HG03108 (cell line): ENCODE measurements at regions not wholly inside any gene's neighbourhood (a gene's known extent, or its start where the extent isn't known, plus 50 kb on each side); places are given as distances from the start of the nearest gene placed in this dataset.
"Not testable (repeated sequence)": the region's sequence is repeated elsewhere in the genome, so short reads cannot be mapped to it uniquely, and the experiment has no call there.

Source experiments
- ATAC-seq: cut with Tn5 transposase; IDR thresholded peaks from one replicate; pipeline ENCODE4 v1.9.1; 2021; ENCODE audit warnings: moderate library complexity; ENCODE audit not compliant: unreplicated experiment

- no peak for ATAC-seq
Measured at GRCh38 chr7:92976931-92977330, 140.6 kb upstream of the CDK6 start.

DNA sequence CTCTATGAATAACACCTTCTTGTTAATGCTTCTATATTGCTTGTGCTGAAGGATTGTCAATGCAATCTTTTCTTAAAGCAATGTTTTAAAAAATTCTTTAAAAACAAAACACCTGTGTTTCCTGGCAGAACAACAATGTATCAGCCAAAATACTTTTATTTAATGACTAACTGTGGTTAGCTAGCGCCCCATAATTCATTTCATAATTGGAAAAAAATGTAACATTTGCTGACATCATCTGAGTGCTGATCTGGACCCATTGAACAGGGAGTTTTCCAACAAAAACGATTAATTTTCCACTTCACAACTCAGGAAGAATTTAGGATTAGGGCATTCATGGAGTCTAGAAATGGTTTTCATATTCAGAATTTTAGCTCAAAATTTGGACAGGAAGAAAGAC is 137.6 kb upstream of the CDK6 start:
- no peak for ATAC-seq

DNA sequence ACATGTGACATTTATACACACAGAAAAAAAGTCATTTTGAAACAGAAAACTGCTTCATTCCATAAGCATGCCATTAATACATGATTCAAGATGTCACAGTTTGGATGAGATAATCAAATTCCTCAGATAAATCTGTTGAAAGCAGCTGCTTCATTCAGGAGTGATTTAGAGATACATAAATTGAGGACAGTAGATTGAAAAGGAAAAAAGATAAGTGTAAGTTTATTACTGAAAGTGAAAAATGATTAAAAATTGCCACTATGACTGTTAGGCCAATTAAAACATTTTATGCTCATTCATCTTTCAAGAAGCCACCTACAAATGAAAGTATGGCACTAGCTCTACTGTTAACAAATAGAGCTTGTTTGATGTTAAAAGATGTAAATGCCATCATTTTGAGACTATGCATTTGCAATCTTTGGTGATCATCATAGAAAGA is 136.9 kb upstream of the CDK6 start:
- no peak for ATAC-seq

DNA sequence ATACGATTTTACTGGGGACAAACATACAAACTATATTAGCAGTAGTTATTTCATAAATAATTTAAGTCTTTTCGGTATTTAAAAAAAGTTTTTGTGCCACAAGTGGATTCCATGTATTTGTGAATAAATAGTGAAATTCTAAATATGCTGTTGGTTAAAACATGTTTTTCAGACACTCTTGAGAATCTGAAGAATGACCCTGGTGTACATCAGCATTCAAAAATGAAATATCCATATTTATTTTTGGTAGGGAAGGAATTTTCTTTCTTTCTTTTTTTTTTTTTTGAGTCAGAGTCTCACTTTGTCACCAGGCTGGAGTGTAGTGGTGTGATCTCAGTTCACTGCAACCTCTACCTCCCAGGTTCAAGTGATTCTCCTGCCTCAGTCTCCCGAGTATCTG is 136.1 kb upstream of the CDK6 start:
- no peak for ATAC-seq

DNA sequence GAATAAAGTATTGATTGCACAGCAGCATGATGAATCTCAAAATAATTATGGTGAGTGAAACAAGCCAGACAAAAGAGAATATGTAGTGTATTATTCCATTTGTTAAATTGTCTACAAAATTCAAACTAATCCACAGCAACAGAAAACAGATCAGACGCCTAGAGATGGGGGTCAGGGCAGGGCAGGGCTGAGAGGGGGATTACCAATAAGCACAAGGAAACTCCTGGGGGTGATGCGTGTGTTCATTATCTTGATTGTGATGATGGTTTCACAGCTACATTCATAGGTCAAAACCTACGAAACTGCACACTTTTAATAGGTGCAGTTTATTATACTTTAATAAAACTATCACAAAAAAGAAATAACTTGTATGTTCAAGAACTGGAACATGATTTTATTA is 132.7 kb upstream of the CDK6 start:
- ATAC-seq: no peak

DNA sequence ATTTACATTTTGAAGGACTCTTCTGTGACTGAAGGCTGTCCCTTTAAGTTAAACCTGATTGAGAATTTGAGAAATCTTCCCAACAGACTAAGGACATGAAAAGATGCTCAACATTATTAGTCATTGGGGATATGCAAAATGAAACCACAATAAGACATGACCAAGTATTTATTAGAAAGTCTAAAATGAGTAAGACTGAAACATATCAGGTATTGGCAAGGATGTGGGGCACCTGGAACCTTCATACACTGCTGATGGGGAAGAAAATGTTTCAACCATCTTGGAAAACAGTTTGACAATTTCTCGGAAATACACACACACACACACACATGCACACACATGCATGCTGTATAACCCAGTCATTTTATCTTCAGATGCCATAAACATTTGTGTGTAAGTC is 132.1 kb upstream of the CDK6 start:
- peak; percentile 47 for ATAC-seq

DNA sequence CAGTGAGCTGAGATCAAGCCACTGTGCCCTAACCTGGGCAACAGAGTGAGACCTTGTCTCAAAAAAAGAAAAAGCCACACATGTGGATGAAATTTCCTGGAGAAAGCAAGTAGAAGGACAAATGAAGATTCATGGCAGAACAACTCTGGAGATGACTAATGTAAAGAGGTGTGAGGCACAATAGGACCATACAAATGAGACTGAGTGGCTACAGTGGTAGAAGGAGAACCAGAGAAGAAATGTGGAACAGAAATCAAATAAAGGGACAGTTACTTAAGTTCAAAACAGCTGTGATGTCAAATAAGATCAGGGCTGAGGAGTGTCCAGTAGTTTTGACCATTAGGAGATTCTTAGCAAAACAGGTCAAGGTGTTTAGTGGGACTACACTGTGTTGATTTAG is 130.9 kb upstream of the CDK6 start:
- ATAC-seq: no peak

- no peak for ATAC-seq
Measured at GRCh38 chr7:92964141-92964540, 127.8 kb upstream of the CDK6 start.

- ATAC-seq: no peak
Measured at GRCh38 chr7:92963566-92963965, 127.2 kb upstream of the CDK6 start.

- ATAC-seq: no peak
Measured at GRCh38 chr7:92961961-92962360, 125.6 kb upstream of the CDK6 start.

GRCh38 chr7:92956575-92956974 is 120.2 kb upstream of the CDK6 start:
- ATAC-seq: no peak

DNA sequence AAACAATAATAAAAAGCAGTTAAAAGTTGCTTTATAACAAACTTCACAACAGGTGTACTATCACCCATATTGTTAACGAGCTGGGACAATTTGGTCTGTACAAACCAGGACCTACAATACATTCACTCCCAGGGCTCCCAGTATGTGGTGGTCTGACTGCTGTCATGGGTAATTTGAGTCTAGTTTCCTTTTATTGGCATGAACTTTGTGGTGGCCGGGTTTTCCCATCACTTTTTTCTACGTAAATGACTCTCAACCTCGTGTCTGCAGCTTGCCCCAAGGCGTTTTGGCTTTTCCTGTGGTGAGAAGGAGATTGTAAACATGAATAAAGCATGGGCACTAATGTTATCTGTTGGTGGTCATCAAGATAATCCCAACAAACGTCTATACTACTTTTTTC is 118.7 kb upstream of the CDK6 start:
- no peak for ATAC-seq

- ATAC-seq: no peak
Measured at GRCh38 chr7:92953657-92954056, 117.3 kb upstream of the CDK6 start.

DNA sequence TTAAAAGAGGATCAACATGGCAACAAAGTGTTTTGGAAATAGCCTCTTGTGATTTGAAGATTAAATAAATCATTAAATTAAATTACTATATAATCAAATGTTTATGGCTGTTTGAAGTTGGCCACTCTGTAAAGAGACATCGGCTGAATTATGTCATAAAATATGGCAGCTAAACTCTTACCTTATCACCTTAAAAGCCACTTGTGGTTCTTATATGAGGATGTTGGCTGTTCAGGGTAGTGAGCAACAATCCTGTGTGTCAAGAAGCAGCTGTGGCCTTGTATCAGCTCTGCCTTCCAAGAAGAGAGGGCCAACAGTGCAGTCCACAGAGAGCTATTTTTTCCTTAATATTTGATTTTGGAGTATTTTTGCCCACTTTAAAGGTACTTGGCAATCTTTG is 113.4 kb upstream of the CDK6 start:
- no peak for ATAC-seq

DNA sequence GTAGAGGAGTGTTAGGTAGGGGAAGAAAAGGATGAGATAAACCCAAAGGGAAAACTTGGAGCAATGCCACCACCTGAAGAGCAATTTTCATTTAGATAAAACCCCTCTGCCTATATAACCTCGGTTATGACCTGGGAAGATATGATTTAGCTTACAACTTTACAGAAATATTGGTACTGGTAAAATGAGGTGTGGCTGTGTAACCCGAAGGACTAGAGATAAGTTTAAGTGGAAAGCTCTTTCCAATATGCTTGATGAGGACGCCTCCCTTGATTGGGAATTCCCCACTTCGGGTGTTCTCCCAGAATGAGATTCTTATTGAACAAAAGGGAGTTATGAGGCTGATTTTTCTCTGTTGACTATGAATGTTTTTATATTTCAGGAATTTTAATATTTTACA is 109.5 kb upstream of the CDK6 start:
- no peak for ATAC-seq

DNA sequence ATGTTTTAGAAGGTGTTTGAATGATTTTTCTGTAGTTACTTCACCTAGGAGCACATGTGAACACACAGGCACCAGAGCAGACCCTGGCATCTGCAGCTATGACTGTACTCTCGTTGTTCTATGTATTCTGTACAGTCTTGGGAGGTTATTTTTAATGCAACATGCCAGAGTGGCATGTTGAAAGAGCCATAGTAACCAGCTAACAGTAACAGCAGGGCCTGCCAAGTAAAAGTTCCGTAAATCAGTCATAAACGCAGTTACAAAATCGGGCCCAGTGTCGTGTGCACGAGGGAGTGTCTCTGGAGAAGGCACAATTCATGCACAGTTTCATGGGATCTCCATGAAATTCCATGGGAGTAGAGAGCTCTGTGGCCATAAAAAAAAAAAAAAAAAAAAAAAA is 108.3 kb upstream of the CDK6 start:
- no peak for ATAC-seq

DNA sequence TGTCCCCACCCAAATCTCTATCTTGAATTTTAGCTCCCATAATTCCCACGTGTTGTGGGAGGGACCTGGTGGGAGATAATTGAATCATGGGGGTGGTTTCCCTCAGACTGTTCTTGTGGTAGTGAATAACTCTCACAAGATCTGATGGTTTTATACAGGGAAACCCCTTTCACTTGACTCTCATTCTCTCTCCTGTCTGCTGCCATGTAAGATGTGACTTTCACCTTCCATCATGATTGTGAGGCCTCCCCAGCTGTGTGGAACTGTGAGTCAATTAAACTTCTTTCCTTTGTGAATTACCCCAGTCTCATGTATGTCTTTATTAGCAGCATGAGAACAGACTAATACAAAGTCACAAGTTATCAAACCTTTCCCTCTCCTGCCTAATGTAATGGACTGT is 106.3 kb upstream of the CDK6 start:
- ATAC-seq: not testable (repeated sequence)

DNA sequence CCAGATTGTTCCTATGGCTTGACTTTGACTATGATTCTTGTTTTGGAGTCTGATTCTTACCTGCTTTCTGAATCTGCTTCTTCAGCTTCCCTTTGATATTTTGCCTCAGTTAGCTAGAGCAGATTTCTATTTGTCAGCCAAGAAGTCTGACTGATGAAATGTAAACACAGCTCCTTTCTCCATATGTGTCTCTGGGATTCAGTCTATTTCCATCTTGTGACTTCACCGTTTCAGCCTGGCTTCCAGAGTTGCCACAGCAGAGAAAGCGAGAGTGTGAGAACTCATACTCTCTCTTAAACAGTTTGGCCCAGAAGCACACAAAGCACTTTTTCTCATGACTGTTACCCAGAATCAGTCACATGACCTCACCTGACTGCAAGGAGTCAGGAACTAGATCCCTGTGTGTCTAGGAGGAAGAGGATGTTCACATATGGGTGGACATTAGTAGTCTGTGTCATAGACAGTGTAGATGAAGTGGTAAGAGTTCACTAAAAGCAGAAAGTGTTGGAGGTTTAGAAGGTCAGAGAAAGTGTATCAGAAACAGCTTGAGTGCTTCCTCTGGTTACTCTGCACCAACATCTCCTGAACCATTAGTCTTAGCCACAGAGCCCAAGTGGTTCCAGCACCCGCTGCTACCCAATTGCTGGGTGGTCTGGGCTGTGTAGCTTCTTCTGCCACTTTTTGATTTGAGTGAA is 103.4 kb upstream of the CDK6 start:
- no peak for ATAC-seq

DNA sequence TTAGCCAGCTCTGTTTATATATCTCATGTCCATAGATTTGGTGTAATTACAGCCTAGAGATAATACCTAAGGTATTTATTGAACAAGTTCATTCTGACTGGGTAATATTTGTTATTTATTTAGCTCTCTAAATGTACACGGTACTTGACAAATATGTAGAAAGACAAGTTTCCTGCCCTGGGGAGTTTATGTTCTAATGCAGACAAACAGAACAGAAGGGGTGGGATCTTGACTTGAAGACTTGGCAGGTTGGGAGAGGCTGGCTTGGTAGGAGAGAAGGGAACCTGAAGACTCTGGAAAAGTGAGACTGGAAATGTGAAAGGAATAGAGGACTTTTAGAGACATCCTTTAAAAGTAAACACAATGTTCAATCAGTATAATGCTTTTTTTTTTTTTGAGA is 97.7 kb upstream of the CDK6 start:
- no peak for ATAC-seq

DNA sequence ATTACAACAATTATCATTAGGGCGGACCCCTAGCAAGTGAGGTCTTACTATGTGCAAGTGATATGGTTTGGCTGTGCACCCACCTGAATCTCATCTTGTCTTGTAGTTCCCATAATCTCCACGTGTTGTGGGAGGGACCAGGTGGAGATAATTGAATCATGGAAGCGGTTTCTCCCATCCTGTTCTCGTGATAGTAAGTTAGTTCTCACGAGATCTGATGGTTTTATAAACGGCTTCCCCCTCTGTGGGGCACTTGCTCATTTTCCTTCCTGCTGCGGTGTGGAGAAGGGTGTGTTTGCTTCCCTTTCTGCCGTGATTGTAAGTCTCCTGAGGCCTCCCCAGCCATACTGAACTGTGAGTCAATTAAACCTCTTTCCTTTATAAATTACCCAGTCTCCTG is 96.1 kb upstream of the CDK6 start:
- ATAC-seq: no peak

DNA sequence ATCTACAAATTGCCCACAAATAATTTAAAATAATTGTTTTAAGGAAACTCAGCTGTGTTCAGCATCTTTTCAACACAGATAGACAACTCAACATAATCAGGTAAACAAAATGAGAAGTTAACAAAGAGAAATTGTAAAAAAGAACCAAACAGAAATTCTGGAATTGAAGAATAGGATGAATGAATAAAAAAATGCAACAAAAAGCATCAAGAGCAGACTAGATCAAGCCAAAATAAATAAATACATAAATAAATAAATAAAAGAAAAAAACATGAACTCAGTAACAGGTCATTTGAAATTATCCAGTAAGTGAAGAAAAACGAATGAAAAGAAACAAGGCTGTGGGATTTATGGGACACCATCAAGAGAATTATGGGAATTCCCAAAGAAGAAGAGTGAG is 94.0 kb upstream of the CDK6 start:
- ATAC-seq: no peak

DNA sequence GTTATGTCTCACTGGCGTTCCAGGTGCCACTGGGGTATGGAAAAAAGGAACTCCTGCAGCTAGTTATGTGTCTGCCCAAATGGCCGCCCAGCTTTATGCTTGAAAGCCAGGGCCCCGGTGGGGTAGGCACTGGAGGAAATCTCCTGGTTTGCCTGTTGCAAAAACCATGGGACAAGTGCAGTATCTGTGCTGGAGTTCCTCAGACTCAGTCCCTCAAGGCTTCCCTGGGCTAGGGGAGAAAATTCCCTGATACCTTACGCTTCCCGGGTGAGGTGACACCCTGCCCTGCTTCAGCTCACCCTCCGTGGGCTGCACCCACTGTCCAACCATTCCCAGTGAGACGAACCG is 90.3 kb upstream of the CDK6 start:
- no peak for ATAC-seq

DNA sequence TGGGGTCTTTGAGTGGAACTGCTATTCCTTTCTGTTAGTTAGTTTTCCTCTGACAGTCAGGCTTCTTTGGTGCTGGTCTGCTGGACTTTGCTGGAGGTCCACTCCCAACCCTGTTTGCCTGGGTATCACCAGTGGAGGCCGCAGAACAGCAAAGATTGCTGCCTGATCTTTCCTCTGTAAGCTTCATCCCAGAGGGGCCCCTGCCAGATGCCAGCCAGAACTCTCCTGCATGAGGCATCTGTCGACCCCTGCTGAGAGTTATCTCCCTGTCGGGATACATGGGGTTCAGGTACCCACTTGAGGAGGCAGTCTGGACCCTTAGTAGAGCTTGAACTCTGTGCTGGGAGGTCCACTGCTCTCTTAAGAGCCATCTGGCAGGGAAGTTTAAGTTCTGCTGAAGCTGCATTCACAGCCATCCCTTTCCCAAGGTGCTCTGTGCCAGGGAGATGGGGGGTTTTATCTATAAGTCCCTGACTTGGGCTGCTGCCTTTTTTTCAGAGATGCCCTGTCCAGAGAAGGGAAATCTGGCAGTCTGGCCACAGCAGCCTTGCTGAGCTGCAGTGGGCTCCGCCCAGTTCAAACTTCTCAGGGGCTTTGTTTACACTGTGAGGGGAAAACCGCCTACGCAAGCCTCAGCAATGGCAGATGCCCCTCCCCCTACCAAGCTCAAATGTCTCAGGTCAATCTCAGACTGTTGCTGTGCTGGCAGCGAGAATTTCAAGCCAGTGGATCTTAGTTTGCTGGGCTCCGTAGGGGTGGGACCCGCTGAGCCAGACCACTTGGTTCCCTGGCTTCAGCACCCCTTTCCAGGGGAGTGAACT is 89.7 kb upstream of the CDK6 start:
- no peak for ATAC-seq
